Prostate gland (tissue), 2 donors: ENCODE measurements at regions not wholly inside any gene's neighbourhood (a gene's known extent, or its start where the extent isn't known, plus 50 kb on each side); places are given as distances from the start of the nearest gene placed in this dataset.

Experiments used
- CTCF ChIP-seq, 4 experiments: fragments of 200-600 bp in 2 of 4; fragments of 450-650 bp in 2 of 4; sonication (generic) in 2 of 4; IDR thresholded peaks; 1 replicate in 3 of 4; 2 replicates in 1 of 4; pipeline ENCODE4 v1.5.1; 2016 to 2019; ENCODE audit warnings: antibody characterized with exemption in 4 of 4, mild to moderate bottlenecking in 2 of 4, moderate library complexity in 2 of 4
- POLR2A ChIP-seq: fragments of 450-650 bp; IDR thresholded peaks from one replicate; pipeline ENCODE4 v1.6.1; 2016; ENCODE audit warnings: antibody characterized with exemption, mild to moderate bottlenecking

DNA sequence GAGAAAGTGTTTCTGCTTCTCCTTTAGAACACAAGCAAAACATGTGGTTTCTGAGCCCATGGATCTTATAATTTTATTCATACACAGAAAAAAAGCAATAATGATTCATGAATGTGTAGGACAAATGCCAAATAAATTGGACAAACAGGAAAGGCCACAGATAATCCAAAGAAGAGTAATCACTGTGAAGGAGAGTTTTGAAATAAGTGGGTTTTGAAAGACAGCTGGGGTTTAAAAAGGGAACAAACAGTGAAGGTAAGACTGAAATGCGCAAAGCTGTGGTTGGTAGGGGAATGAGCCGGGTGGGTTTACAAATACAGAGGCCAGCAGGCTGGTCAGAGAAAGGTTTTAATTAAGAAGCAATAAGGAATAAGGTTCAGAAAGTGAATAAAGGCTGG, 50.0 kb upstream of the MBOAT2 start:
- no peak for TF ChIP-seq CTCF (IDR thresholded peaks at IDR 0.05)
- TF ChIP-seq POLR2A, result no peak
